ENCODE measurements at regions not wholly inside any gene's neighbourhood (a gene's known extent, or its start where the extent isn't known, plus 50 kb on each side); places are given as distances from the start of the nearest gene placed in this dataset.

DNA sequence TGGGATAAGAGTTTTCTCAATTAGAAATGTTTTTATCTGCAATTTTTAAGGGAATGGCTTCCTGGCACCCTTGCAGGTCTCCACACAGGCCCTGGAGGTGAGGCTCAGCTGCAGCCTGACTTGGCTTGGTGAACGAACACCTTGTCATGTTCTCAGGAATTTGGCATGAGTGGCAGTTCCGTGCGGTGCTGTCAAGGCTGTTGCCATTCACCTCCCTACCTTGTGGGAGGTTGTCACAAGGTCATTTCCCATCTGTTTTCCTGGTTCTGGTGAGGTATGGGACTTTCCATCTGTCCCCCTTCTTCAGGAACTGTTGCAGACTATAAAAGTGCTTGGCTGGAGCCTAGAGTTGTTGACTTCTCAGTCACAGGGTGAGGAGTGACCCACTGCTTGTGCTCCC is 82.9 kb downstream of the ELOVL4 start:
- DNase-seq (ENCODE audit: low read depth), result no peak

DNA sequence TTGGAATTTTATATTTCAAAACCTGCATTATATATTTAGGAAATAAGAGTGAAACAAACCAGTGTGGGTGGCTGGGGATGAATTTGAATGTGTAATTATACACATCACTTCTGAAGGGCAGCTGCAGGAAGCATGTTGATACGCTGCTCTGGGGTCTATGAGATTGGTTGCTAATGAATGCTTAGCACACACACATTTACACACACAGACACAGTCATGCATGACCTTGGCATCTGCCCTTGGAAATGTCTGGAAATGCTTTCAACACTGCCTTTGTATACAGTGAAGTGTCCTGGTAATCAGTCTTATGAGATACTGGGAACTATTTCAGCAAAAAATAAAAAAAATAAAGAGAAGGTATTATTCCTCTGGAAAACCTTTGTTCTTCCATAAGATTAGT is 83.4 kb downstream of the ELOVL4 start:
- no peak for DNase-seq (ENCODE audit: low read depth)

DNA sequence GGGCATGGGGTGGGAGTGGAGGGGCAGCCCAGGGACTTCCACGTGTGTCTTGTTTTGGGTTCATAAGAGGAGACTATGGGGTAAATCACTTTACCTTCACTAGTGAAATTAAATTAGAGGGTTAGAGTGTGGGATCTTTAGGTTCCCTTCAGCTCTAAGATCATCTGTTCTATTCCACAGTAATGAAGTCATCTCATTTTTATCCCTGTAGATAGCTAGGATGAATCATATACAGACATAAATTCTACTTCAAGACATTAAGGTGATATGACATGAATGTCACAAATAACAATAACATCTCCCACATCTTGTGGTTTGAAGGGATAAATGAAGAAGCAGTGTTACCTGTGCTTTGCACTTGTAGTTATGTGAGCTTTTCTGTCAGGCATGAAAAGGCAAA is 83.8 kb downstream of the ELOVL4 start:
- no peak for DNase-seq (ENCODE audit: low read depth)

DNA sequence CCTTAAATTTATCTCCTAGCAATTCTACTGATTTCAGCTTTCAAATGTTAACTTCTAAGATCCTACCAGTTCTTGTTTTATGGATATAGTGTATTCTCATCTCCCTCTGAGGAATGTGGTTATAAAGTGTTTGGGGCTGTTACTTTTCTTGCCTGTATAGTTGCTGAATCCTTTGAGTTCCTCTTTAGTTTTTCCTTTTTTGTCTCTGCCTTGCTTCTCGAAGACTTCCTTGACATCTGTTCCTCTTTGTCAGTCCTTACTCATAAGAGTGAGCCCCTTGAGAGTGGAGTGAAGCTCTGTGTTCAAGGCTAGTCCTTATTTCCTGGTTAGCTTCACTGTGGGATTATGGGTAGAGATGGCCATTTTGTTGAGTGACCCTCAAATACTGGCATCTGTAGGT is 84.6 kb downstream of the ELOVL4 start:
- no peak for DNase-seq (ENCODE audit: low read depth)

DNA sequence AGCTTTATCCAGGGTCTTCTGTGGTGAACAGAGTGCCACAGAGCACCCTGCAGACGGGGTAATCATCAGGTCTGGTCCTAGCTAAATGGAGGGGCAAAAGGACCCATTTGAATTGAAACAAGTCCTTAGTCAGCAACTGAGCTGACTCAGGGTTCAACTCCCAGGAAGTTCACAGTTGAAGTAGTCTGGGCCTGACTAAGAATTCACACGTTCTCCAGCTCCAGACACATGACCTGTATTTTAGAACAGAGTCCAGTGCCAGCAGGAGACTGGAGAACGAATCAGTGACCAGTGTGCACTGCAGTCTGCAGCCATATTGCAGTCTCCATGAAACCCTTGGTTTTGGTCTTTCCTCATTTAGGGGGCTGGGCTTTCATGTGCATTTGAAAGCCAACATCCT is 85.2 kb downstream of the ELOVL4 start:
- no peak for DNase-seq (ENCODE audit: low read depth)

DNA sequence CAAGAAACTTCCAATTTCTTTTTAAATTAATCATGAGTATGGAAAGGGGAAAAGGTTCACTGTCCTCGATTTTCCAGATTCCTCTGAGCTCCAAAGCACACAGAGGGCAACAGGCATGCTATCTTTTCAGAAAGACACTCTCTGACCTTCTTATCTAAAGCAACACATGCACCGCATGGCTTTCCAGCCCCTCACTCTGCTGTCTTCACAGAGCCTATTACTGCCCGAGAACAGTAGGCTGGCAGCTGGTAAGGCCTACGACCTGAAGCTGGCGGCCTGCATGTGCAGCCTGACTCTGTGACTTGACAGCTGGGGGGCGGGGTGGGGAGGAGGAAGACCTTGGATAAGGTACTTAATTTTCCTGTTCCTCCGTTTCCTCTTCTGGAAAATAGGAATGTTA is 86.3 kb downstream of the ELOVL4 start:
- no peak for DNase-seq (ENCODE audit: low read depth)

DNA sequence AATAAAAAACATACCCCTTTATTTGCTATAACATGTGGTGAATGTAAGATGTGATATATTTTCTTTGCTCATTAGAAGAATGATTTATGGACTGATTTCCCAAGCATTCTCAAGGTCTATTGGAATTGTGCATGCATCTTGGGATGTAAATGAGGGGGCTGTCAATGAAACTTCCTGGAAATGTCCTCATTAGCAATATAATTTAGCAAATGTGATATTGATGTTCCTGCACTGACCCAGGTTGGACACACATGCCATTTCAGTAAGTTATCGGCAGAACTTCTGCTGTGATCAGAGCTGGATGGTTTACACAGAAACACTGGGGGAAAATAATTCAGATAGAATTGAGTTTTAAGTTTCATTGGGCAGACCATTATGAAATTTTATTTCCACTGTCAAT is 99.9 kb downstream of the ELOVL4 start:
- DNase-seq (ENCODE audit: low read depth), result no peak

DNA sequence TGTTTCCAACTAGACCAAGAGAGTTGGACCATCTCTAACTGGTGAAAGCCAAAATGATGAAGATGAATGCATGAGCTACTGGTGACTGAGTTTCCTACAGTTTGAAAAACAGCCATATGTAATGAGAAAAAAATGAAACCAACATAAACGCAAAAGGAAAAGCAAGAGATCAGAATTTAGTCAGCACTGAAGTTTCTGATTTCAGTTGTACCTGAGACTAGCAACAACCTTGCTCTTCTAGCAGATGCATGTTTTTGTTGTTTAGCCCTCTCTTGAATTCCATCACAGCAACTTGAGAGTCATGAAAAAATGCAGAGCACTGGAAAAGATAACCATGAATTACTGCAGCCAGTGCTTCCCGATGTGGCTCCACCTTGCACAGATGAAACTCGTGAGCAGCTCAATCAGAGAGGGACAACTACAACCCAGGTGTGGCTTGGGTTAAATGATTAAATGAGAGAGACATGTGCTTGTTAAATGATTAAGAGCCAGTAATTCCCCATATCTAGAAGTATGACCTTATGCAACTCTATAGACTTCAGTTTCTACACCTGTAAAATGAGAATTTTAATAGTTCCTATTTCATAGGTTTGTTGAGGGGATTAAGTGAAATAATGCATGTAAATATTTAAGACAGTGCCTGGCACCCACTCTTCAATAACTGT is 104.8 kb downstream of the ELOVL4 start:
- no peak for DNase-seq (ENCODE audit: low read depth)

DNA sequence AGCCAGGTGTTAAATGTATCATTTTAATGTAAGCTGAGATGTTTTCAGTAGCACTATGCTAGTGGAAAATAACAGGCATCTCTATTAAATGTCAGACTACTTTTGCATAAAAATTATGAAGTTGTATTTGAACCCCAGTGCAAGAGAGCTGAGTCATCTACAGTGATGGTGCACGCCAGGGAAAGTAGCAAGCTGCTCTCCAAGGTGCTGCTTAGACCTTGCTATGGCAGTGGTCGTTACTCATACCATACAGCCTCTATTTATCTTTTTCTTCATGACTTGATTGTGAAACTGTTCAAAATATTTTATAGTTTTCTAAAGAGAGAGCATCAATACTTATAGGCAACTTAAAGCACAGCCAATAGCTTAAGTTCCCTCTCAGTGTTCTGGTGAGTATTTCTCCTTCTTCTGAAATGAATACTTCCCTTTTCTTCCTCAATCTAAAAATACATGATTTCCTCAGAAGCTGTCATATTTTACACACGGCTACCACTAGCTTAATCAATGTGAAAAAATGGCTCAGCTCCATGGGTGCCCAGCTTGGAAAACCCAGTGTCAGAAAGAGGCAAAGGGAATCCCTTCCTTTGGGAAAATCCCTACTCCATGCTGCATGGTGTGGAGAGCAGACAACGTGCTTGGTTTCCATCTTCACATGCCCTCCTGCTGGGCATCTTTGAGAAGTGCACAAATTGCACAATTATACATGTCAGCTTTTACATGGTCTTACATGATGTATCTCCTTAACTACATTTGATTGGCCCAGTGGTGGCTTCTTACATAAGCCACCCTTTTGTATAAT is 105.6 kb downstream of the ELOVL4 start:
- DNase-seq (ENCODE audit: low read depth), result no peak

DNA sequence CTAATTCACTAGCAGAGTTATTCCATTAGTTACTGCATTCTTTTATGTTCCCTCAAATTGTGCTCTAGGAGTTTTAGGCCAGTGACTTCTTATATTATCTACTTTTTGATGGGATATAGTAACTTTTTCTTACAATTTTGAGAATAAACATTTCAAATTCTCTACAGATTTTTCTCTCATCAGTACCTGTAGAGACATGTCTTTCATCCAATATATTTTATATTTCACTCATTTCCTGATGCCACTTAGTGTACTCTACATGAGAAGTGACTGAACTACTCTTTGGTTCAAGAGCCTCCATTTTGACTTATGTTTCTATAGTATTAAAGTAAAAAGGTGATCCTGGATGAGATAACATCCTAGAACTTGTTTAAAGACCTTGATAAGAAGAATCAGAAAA is 108.5 kb downstream of the ELOVL4 start:
- DNase-seq (ENCODE audit: low read depth), result no peak

DNA sequence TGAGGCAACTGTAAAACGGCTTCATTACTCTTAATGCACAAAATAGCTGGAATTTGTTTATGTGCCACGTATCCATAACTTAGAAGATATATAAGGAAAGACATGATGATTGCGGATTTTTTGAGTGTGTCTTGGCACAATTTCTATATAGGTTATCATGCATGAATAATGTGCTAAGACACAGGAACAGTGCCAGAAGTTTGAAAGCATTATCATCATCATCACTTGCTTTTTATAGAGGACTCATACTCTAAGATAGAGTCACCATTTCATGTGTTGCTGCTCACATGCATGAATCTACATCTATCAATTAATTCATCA is 113.4 kb downstream of the ELOVL4 start:
- no peak for DNase-seq (ENCODE audit: low read depth)

DNA sequence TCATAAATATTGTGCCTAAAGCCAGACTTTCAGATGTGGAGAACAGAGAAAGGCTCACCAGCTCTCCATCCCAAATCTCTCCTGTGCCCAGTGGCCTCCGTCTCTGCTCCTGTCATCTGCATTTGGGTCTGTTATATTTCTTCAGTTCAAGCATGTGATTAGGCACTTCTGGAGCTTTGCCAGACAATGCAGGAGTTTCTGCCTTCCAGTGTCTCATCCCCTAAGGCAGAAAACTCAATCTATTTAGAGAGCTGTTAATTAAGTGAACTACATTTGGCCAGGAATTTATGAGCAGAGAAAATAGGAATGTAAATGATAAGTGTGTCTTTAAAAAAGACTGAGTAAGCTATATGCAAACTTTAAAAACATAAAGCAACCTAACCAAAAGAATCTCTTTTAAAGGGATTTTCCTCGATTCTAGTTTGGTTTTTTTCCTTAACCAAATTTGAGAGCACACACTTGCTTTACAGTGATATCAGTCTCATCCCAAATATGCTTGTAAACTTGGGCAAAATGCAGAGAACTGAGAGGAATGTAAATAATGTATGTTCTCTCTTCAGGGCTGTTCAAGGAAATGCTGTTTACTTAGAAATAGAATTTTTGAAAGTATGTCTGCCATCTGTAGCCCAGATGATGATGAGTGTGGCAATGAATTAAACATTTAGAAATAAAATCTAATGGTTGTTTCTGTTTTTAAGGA is 113.9 kb downstream of the ELOVL4 start:
- no peak for DNase-seq (ENCODE audit: low read depth)

DNA sequence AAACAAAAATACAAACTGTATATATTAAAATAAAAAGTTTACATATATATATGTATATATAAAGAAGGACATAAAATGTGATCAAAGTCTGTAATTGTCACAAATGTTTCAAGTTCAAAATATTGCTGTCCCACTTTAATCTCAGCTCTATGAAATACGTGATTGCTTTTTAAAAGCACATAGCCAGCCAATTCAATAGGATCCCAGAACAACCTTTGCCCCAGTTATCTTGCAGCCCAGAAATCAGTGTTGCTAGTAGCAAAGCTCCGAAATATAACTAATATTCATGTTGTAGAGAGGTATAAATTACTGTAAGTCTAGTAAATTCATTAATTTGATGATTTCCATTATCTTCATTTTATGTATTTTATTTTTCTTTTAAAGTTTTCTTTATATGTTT is 114.6 kb downstream of the ELOVL4 start:
- no peak for DNase-seq (ENCODE audit: low read depth)

DNA sequence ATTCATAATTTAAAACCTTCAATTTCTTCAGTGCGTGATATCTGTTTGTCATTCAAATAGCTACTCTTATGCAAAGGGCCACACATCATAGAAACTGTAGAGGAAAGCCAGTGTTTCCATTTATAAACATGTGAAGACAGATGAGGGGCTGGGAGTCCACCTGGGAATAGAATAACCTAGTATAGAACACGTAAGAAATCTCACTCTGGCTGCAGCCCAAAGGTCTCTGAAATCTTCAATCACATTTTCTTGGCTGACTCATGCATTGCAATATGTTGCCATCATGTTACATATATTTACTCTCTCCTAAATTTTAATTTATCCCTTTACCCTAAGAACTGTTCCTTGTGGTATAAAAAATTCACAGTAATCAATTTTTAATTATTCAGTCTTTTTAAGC is 123.2 kb downstream of the ELOVL4 start:
- no peak for DNase-seq (ENCODE audit: low read depth)

DNA sequence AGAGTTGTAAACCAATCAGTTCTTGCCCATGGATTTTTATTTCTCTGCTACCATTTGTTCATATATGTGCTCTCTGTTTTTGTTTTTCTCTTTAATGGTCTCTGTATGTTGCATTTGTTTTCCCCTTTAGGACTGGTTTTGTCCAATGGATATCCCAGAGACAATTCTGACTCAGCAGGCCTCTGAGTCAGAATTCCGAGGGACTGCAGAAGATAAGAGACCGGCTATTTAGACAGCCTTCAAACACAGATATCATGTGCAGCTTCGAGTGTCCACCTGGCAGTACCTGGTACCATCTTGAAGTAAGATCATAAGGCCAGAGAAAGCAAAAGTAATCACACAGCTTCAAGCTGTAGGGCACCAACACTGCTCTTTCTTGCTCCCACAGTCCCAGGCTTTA is 125.5 kb downstream of the ELOVL4 start:
- peak; percentile 12 for DNase-seq (ENCODE audit: low read depth)

DNA sequence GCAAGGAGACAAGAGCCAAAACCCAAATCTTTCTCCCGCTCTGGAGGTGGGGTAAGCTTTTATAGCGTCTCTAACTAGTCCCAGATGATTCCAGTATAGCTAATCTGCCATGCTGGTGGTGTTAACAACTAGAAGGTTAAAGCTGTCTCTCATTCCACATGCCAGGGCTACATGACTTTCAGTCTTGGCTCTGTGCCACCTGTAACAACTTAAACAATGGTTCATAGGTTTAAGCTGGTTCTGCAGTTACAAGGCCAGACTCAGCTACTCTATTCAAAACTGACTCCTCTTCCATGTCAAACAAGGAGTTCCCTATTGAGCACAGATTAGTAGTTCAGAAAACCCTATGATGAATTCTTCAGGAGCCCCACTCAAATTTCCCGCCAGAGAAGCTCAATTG is 128.9 kb downstream of the ELOVL4 start:
- DNase-seq (ENCODE audit: low read depth), result no peak

DNA sequence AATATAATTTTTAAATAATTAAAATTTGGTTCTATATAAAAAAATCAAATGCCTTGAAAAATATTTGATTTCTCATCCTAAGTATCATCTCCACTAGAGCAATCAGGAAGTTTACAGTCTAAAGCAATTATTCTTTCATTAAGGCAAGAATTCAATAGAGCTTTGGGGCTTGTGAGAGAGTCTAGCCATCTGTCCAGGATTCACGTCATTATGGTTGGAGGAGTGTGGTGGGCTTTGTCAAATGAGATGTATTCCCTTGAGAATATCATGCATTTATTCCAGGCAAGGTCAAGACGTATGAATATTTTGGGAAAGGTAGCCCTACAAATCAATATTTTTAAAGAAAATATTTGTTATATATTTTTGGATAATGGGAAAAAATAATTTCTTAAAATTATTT is 132.4 kb downstream of the ELOVL4 start:
- DNase-seq (ENCODE audit: low read depth), result no peak

DNA sequence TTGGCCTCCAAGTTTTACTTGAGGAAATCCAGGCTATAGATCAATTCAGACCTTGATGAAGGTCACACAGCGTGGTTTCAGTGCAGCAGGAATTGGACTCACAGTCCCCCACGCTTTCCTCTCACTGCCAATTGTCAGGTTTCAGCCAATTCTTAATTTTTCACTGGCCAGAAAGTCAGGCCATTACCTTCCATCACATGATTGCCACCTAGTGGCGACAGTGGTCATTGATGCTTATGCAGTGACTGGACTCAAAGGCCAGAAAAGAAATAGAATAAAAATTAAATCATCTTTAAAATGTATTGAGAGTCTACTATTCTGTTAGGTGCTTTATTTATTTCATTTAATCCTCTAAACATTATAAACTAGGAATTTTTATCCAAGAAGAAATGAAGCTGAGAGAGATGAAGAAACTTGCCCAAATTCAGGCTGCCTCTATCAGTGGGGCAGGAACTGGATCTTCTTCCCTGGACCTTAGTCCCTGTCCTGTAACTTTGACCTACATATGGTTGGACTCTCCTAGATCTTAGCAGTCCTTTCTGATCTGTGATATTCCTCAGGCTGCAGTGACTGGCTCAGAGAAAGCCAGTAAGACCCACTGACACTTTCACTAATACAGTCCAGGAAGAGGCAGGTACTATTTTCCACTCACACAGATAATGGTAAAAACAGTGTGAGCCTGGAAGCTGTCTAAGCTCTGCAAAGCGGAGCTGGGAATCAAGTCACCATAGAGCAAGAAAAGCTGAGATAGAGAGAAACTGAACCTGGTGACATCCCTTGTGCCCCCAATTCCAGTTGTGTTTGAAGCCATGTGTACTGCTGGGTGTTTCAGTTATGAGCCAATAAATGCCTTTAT is 133.3 kb downstream of the ELOVL4 start:
- peak; percentile 54 for DNase-seq (ENCODE audit: low read depth)

DNA sequence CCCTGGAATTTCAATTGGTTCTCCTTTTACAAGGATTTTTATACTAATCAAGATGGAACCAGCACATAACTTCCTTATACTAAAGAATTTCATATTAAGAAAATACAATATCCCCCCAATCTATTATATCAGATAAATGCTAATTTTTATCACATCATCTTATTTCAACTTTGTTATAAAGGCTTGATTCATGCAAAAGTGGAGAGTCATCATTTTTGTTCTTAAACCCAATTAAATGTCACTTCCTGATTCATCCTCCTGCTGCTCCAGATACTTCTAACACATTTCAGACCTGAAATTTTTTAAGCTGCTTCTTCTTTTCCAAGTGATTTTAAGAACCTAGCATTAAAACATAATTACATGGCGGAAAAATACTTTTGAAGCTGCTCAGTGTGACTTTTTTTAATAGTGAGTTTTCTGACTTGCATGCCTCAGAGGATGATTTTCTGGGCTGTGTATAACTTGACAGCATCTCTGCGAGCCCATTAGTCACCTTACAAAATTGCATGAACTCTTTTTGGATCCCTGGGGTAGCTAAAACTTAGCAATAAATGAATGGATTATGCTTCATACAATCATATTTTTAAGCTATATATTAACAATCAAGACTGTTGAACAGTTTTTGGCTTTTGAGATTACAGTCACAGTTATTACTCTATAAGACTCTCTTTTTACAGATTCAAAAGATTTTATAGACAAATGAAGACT is 134.1 kb downstream of the ELOVL4 start:
- no peak for DNase-seq (ENCODE audit: low read depth)

DNA sequence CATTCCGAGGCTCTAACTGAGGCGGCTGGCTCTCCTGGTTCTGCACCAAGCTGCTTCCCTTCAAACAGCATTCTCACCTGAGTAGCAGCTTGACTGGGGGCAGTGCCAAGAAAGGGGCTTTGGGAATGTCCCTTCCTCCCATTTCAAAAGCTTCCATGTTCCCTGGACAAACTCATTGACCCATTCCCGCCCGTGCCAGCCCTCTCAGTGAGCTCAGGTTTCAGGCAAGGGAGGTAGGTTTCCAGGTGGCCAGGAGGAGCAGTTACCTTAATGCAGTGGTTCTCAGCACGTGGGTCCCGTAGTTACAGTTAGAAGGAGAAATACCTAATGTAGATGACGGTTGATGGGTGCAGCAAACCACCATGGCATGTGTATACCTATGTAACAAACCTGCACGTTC is 135.2 kb downstream of the ELOVL4 start:
- DNase-seq (ENCODE audit: low read depth), result no peak

DNA sequence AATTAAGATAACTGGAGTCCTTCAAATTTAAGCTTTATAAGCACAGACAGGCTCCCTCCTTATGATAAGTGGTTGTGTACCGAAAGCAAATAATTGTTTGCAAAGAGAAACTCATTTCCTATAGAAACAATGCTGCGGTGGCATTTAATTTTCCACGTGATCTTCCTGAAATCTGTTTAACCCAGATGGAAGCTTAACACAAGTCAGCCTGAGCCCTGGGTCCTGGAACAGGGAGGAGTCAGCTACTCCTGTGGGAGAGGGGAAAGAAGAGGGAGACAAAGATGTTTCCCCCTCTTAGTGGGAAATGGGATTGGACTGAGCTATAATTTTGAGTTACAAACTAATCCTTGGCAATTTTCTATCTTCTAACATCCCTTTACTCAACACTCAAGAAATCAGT is 136.5 kb downstream of the ELOVL4 start:
- no peak for DNase-seq (ENCODE audit: low read depth)

All from LHCN-M2 (cell line).